Ascending aorta (tissue), 2 donors: ENCODE measurements at regions not wholly inside any gene's neighbourhood (a gene's known extent, or its start where the extent isn't known, plus 50 kb on each side); places are given as distances from the start of the nearest gene placed in this dataset.

ENCODE experiments used
- DNase-seq, 2 donors: peaks; one replicate each; pipeline ENCODE4 v3.0.0-alpha.2; 2019; ENCODE audit warnings: low spot score in 2 of 2
- H3K27ac ChIP-seq, 2 donors: fragments of 200-600 bp; sonication (generic); one replicate each; pipeline ENCODE4 v1.5.1; 2016 to 2017; ENCODE audit warnings: mild to moderate bottlenecking in 1 of 2
- H3K27me3 ChIP-seq: fragments of 200-600 bp; sonication (generic); one replicate; pipeline ENCODE4 v1.5.1; 2017
- H3K36me3 ChIP-seq, 2 donors: fragments of 200-600 bp; sonication (generic); one replicate each; pipeline ENCODE4 v1.5.1; 2016
- H3K4me1 ChIP-seq, 2 donors: fragments of 200-600 bp; sonication (generic); one replicate each; pipeline ENCODE4 v1.5.1; 2016 to 2017; ENCODE audit warnings: mild to moderate bottlenecking in 1 of 2
- H3K4me3 ChIP-seq, 2 donors: fragments of 200-600 bp; sonication (generic); one replicate each; pipeline ENCODE4 v1.5.1; 2016 to 2017; ENCODE audit warnings: mild to moderate bottlenecking in 1 of 2
- H3K9me3 ChIP-seq, 2 donors: fragments of 200-600 bp; sonication (generic); one replicate each; pipeline ENCODE4 v1.5.1; 2016
- CTCF ChIP-seq, 3 experiments: fragments of 200-600 bp in 2 of 3; fragments of 450-650 bp in 1 of 3; sonication (generic) in 2 of 3; IDR thresholded peaks; one replicate each; pipeline ENCODE4 v1.5.1; 2016 to 2019; ENCODE audit warnings: antibody characterized with exemption in 3 of 3, mild to moderate bottlenecking in 1 of 3, moderate library complexity in 1 of 3
- intact Hi-C: fragments of 100-400 bp; cut with DNase I; formaldehyde crosslinking; loops from one replicate; pipeline ENCODE4 v1.15.1; 2023

GRCh38 chr10:109089779-109090178 is 833.5 kb downstream of the XPNPEP1 start:
- no peak overlapping the region for H3K27ac ChIP-seq
- no peaks in the 10 kb centered on the region for H3K9me3 ChIP-seq
- H3K36me3 ChIP-seq, result no peaks in the 10 kb centered on the region
- H3K4me1 ChIP-seq, result no peaks in the 10 kb centered on the region
- H3K27me3 ChIP-seq, result no peaks in the 10 kb centered on the region
- no peak overlapping the region for H3K4me3 ChIP-seq
- no peak for TF ChIP-seq CTCF (IDR thresholded peaks at IDR 0.05)
- intact Hi-C loops, result no loop called here
- DNase-seq, result no peak

GRCh38 chr10:109071539-109071938 is 851.8 kb downstream of the XPNPEP1 start:
- Histone ChIP-seq H3K36me3 (no peaks in the 10 kb centered on the region), H3K27ac (no peak overlapping the region), H3K9me3 (no peaks in the 10 kb centered on the region), H3K4me1 (no peaks in the 10 kb centered on the region), H3K27me3 (no peaks in the 10 kb centered on the region), H3K4me3 (no peak overlapping the region)
- intact Hi-C loops, result no loop called here
- no peak for DNase-seq
- TF ChIP-seq CTCF (IDR thresholded peaks at IDR 0.05), result no peak

DNA sequence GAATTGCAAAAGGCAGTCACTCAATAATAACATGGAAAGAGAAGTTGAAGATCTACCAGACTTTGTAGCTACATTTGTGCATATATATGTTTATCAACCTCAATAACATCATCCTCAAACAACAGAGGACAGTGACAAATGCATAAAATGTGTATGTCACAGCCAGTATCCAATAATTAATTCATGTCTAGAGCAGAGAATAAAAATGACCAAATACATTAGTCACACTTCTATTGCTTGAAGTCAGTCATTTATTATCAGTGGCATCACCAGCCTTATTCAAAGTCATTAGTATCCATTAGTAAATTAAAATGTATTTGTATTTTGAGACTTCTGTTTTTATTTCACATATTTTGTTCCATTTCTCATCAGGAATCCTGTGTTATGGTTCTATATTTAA is 852.8 kb downstream of the XPNPEP1 start:
- TF ChIP-seq CTCF (IDR thresholded peaks at IDR 0.05), result no peak
- no peak overlapping the region for H3K27ac ChIP-seq
- H3K36me3 ChIP-seq, result no peaks in the 10 kb centered on the region
- H3K4me1 ChIP-seq, result no peaks in the 10 kb centered on the region
- intact Hi-C loops, result no loop called here
- H3K9me3 ChIP-seq, result no peaks in the 10 kb centered on the region
- H3K4me3 ChIP-seq, result no peak overlapping the region
- no peaks in the 10 kb centered on the region for H3K27me3 ChIP-seq
- DNase-seq, result no peak

DNA sequence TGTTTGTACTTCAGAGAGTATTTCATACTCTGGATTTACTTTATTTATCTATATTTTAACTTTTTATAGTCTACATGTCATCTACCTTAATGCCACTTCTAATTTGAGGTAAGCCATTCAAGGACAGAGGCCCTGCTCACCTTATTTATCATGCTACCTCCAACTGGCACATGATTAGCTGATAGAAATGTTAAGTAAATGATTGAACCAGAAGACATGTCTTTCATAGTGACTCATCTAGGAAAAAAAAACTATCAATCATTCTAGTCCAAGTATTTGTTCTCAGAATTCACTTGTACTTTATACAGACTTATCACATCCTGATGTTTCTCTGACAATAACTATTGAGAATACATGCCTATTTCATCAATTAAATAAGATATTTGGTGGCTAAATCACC is 856.3 kb downstream of the XPNPEP1 start:
- Histone ChIP-seq H3K27ac (no peak overlapping the region), H3K4me3 (no peak overlapping the region), H3K9me3 (peaks cover 0 to 3% of the 10 kb centered on the region in 2 donors), H3K36me3 (no peaks in the 10 kb centered on the region), H3K27me3 (no peaks in the 10 kb centered on the region), H3K4me1 (no peaks in the 10 kb centered on the region)
- intact Hi-C loops, result no loop called here
- no peak for TF ChIP-seq CTCF (IDR thresholded peaks at IDR 0.05)
- DNase-seq, result no peak

DNA sequence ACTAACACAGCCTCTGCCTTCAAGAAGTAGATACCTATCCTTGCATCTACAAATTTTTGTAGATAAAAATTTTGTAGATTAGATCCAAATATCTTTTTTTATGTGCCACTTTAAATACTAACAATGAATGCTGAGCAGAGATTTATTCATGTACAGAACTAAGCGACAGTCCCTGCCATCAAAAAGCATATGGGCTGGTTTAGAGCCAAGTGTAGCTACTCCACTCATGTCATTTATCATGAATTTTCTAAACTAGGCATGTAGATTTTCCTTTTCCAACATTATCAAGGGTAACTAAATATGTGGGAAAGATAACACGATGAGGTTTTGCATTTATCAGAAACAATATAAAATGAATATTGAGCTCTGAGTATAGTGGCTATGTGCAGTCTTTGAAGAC is 857.5 kb downstream of the XPNPEP1 start:
- no peaks in the 10 kb centered on the region for H3K36me3 ChIP-seq
- no peak overlapping the region for H3K4me3 ChIP-seq
- intact Hi-C loops, result no loop called here

More for the DNA sequence above, 857.5 kb downstream of the XPNPEP1 start:
- Histone ChIP-seq H3K4me1 (no peaks in the 10 kb centered on the region), H3K27me3 (no peaks in the 10 kb centered on the region), H3K27ac (no peak overlapping the region), H3K9me3 (peaks cover 0 to 3% of the 10 kb centered on the region in 2 donors)
- TF ChIP-seq CTCF (IDR thresholded peaks at IDR 0.05), result no peak
- no peak for DNase-seq
